Kidney (tissue), 13 donors: ENCODE measurements at regions not wholly inside any gene's neighbourhood (a gene's known extent, or its start where the extent isn't known, plus 50 kb on each side); places are given as distances from the start of the nearest gene placed in this dataset.

Experiments
- DNase-seq, 5 donors: peaks; one replicate each; pipeline ENCODE4 v3.0.0-alpha.2; 2013 to 2020
- FAIRE-seq: peaks from 2 replicates; lab custom pipeline; 2012; peaks lifted over from hg19 to GRCh38; lab: Jason Lieb, UNC
- H3K27ac ChIP-seq, 2 donors: one replicate each; pipeline ENCODE4 v1.7.0; 2013; ENCODE audit warnings: low read depth in 2 of 2, low read length in 2 of 2, inconsistent platforms in 1 of 2
- H3K27me3 ChIP-seq: one replicate; pipeline ENCODE4 v1.7.1; 2013; ENCODE audit warnings: low read length, inconsistent platforms; ENCODE audit not compliant: control insufficient read depth, insufficient read depth
- H3K36me3 ChIP-seq, 3 donors: one replicate each; pipeline versions ENCODE4 v1.7.0 to v1.7.1; 2013; ENCODE audit warnings: low read length in 3 of 3, control low read depth in 1 of 3, inconsistent platforms in 1 of 3; ENCODE audit not compliant: insufficient read depth in 3 of 3, control insufficient read depth in 2 of 3
- H3K4me1 ChIP-seq, 3 donors: one replicate each; pipeline versions ENCODE4 v1.7.0 to v1.7.1; 2013; ENCODE audit warnings: low read length in 3 of 3, inconsistent platforms in 1 of 3, low read depth in 1 of 3; ENCODE audit not compliant: control insufficient read depth in 2 of 3, insufficient read depth in 2 of 3
- H3K4me3 ChIP-seq, 3 donors: one replicate each; pipeline versions ENCODE4 v1.7.0 to v1.8.1; 2013; ENCODE audit warnings: low read length in 3 of 3, control low read depth in 1 of 3, inconsistent platforms in 1 of 3
- H3K9ac ChIP-seq, 3 donors: one replicate each; pipeline versions ENCODE4 v1.7.0 to v1.7.1; 2013; ENCODE audit warnings: low read length in 3 of 3, control low read depth in 1 of 3, inconsistent platforms in 1 of 3
- H3K9me3 ChIP-seq, 3 donors: one replicate each; pipeline versions ENCODE4 v1.7.0 to v1.7.1; 2013; ENCODE audit warnings: low read length in 3 of 3, control low read depth in 1 of 3, inconsistent platforms in 1 of 3; ENCODE audit not compliant: control insufficient read depth in 2 of 3, insufficient read depth in 1 of 3
- intact Hi-C: fragments of 100-400 bp; cut with DNase I; formaldehyde crosslinking; loops from one replicate; pipeline ENCODE4 v1.11.1; 2022
- TF ChIP-seq, protein P1 (sequence below): IDR thresholded peaks from 3 replicates; pipeline ENCODE4 v1.5.1; 2012; ENCODE audit warnings: mild to moderate bottlenecking, moderate library complexity, borderline replicate concordance; ENCODE audit not compliant: insufficient read depth; ENCODE audit errors: extremely low read depth
- donor health status: control.
- donor health status: control.
- donor health status: control.
- donor health status: control.
- donor health status: control.
- donor health status: DM: yes; HTN: yes; CAD: no.
- donor health status: Normal renal cell carcinoma (clear cell type).

DNA sequence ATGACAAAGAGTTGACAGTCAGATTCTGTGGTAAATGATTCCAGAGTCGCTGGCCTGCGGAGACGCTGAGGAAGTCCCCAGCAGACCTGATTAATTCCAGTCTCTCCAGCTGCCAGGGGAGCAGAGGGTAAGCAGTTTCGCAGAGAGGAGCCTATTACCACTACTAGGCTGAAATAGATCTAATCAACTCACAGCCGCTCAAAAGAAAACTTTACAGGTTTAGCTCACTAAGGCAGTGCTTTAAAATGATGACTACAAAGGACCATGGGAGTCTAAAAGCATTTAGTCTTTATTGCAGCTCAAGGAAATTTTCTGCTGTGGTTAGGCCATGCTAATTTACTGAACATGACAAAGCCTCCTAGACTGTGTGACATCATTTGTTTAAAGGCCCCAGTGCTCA is 445.6 kb upstream of the POU3F3 start:
- FAIRE-seq (no peak), DNase-seq (peak in 3 of 5 donors; percentile 28 to 48 (median 39))
- H3K9me3 ChIP-seq, result no peaks in the 10 kb centered on the region
- no peak overlapping the region for H3K4me3 ChIP-seq
- no peaks in the 10 kb centered on the region for H3K27me3 ChIP-seq
- intact Hi-C loops, result no loop called here
- H3K4me1 ChIP-seq, result no peaks in the 10 kb centered on the region
- no peaks in the 10 kb centered on the region for H3K36me3 ChIP-seq
- TF ChIP-seq, protein P1, sequence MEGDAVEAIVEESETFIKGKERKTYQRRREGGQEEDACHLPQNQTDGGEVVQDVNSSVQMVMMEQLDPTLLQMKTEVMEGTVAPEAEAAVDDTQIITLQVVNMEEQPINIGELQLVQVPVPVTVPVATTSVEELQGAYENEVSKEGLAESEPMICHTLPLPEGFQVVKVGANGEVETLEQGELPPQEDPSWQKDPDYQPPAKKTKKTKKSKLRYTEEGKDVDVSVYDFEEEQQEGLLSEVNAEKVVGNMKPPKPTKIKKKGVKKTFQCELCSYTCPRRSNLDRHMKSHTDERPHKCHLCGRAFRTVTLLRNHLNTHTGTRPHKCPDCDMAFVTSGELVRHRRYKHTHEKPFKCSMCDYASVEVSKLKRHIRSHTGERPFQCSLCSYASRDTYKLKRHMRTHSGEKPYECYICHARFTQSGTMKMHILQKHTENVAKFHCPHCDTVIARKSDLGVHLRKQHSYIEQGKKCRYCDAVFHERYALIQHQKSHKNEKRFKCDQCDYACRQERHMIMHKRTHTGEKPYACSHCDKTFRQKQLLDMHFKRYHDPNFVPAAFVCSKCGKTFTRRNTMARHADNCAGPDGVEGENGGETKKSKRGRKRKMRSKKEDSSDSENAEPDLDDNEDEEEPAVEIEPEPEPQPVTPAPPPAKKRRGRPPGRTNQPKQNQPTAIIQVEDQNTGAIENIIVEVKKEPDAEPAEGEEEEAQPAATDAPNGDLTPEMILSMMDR, result no peak
- H3K27ac ChIP-seq, result no peak overlapping the region
- H3K9ac ChIP-seq, result no peak overlapping the region

DNA sequence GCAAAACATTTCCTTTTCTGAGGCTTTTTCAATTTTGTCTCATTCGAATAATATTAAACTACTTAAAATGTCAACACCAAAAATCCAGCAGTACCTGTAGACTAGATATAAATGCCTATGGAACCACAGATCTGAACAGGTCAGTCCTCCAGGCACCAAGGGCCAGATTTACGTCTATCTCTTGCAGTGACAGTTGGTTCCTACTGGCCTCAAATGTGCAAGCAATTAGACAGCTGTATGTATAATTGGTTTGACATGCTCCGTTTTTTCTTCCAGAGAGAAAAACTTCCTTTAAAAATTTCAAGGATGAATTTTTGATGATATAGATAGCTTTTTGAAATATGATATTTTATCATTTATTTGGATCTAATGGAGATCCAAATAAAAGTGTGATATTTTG is 443.8 kb upstream of the POU3F3 start:
- no peak overlapping the region for H3K27ac ChIP-seq
- FAIRE-seq (no peak), DNase-seq (no peak)
- no peaks in the 10 kb centered on the region for H3K36me3 ChIP-seq
- TF ChIP-seq, protein P1, result no peak
- no peaks in the 10 kb centered on the region for H3K4me1 ChIP-seq
- no peak overlapping the region for H3K4me3 ChIP-seq
- no peak overlapping the region for H3K9ac ChIP-seq
- intact Hi-C loops, result no loop called here
- no peaks in the 10 kb centered on the region for H3K9me3 ChIP-seq
- H3K27me3 ChIP-seq, result no peaks in the 10 kb centered on the region

DNA sequence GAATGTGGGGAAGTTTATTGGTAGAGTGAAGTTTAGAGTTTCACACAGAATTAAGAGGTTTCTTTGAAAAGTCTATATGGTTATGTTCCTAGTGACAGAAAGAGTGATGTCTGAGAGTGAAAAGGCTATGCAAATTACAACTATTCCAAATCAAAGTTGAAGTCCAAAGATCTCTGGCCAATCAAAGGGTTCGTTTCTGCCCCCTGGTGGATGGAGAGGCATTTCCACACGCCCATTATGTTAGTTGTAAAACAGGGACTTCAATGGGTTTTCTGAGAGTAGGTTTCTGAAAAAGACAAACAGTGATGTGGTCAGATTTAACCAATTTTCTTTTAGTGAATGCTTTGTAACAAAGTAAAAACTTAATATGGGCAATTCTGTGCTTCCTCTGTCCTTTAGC is 441.5 kb upstream of the POU3F3 start:
- Histone ChIP-seq H3K27ac (no peak overlapping the region), H3K4me3 (no peak overlapping the region), H3K9me3 (no peaks in the 10 kb centered on the region), H3K27me3 (no peaks in the 10 kb centered on the region), H3K4me1 (no peaks in the 10 kb centered on the region), H3K36me3 (no peaks in the 10 kb centered on the region), H3K9ac (no peak overlapping the region)
- TF ChIP-seq, protein P1, result peak; percentile 72
- DNase-seq (peak in 3 of 5 donors; percentile 36 to 67 (median 38)), FAIRE-seq (peak; percentile 68)
- intact Hi-C loops, result no loop called here

DNA sequence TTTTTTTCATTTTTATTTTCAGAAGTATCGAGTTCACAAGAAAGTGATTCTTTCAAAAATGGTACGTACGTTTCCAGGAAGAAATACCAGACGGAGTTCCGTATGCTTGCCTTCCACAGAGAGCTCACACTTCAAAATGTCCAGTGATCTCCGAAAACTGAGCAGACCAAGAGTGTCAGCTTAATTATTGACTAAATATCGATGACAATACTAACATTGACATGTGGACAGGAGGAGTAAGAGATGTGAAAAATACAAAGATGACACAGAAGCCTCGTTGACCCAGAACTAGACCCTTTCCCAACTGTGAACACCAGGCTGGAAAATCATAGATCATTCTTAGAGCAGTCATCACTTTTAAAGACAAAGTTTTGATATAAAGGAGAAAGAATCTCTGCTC is 440.0 kb upstream of the POU3F3 start:
- intact Hi-C loops, result no loop called here

More for the DNA sequence above, 440.0 kb upstream of the POU3F3 start:
- DNase-seq (no peak), FAIRE-seq (no peak)
- no peaks in the 10 kb centered on the region for H3K9me3 ChIP-seq
- H3K27ac ChIP-seq, result no peak overlapping the region
- no peaks in the 10 kb centered on the region for H3K36me3 ChIP-seq
- TF ChIP-seq, protein P1, result no peak
- no peaks in the 10 kb centered on the region for H3K27me3 ChIP-seq
- no peak overlapping the region for H3K9ac ChIP-seq
- no peaks in the 10 kb centered on the region for H3K4me1 ChIP-seq
- H3K4me3 ChIP-seq, result no peak overlapping the region
